Lower leg skin (tissue), 3 donors: ENCODE measurements at regions not wholly inside any gene's neighbourhood (a gene's known extent, or its start where the extent isn't known, plus 50 kb on each side); places are given as distances from the start of the nearest gene placed in this dataset.

ENCODE experiments used
- CTCF ChIP-seq, 3 donors: fragments of 450-650 bp; IDR thresholded peaks; one replicate each; pipeline ENCODE4 v1.5.1; 2016; ENCODE audit warnings: antibody characterized with exemption in 3 of 3, mild to moderate bottlenecking in 3 of 3, moderate library complexity in 2 of 3
- POLR2A ChIP-seq, 2 donors: fragments of 450-650 bp; IDR thresholded peaks; one replicate each; pipeline ENCODE4 v1.6.1; 2016 to 2017; ENCODE audit warnings: antibody characterized with exemption in 2 of 2, mild to moderate bottlenecking in 1 of 2, moderate library complexity in 1 of 2

GRCh38 chr2:37563375-37564015, 107.9 kb downstream of the CDC42EP3 start:
- TF ChIP-seq CTCF (IDR thresholded peaks at IDR 0.05) (no peak), POLR2A (IDR thresholded peaks at IDR 0.05) (no peak)
